OCI-LY3 (cell line): ENCODE measurements at regions not wholly inside any gene's neighbourhood (a gene's known extent, or its start where the extent isn't known, plus 50 kb on each side); places are given as distances from the start of the nearest gene placed in this dataset.

Experiments used
- EZH2phosphoT487 ChIP-seq: fragments of 200-600 bp; shearing (Covaris generic); IDR thresholded peaks from 2 replicates; pipeline ENCODE4 v1.6.1; 2018; ENCODE audit warnings: antibody characterized with exemption, mixed run types, low read depth
- TF ChIP-seq, protein P1 (sequence below): fragments of 200-600, 300-600 bp; sonication (generic); IDR thresholded peaks from 2 replicates; pipeline ENCODE4 v1.5.1; 2014; ENCODE audit warnings: antibody characterized with exemption, low read length, low read depth

DNA sequence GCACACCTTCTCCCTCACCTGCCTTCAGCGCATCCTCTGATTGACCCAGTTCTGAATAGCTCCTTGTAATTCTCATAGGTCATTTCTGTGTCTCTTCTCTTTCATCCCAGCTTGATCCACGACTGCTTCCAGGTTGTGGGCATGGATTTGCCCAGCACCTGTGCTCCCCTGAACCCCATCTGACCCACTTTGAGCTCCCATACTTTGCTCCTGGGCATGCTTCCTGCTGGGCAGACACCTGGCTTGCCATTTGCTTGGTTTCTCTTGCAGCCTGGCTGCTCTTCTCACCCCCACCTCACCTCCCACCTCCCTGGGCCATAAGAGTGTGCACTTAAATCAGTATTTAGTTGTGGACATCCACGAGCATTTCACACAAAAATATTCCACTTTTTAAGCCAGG, 635.5 kb downstream of the TBL1XR1 start:
- TF ChIP-seq, protein P1, sequence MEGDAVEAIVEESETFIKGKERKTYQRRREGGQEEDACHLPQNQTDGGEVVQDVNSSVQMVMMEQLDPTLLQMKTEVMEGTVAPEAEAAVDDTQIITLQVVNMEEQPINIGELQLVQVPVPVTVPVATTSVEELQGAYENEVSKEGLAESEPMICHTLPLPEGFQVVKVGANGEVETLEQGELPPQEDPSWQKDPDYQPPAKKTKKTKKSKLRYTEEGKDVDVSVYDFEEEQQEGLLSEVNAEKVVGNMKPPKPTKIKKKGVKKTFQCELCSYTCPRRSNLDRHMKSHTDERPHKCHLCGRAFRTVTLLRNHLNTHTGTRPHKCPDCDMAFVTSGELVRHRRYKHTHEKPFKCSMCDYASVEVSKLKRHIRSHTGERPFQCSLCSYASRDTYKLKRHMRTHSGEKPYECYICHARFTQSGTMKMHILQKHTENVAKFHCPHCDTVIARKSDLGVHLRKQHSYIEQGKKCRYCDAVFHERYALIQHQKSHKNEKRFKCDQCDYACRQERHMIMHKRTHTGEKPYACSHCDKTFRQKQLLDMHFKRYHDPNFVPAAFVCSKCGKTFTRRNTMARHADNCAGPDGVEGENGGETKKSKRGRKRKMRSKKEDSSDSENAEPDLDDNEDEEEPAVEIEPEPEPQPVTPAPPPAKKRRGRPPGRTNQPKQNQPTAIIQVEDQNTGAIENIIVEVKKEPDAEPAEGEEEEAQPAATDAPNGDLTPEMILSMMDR = no peak
- no peak for TF ChIP-seq EZH2phosphoT487
